Stimulated activated memory B cell treated with anti-CD40 and anti-IgM and Interleukin-4, amounts not matched to agents 10 μg/mL and 1 μg/mL and 100 μg/mL, for 72 hours (primary cell): ENCODE measurements at regions not wholly inside any gene's neighbourhood (a gene's known extent, or its start where the extent isn't known, plus 50 kb on each side); places are given as distances from the start of the nearest gene placed in this dataset.

Experiments
- ATAC-seq: fragments of 150-1000 bp; cut with Tn5 transposase; 2 replicates; pipeline ENCODE4 v1.10.0; 2021
- H3K27ac Mint-ChIP-seq: one replicate; pipeline ENCODE4 v1.8.0; 2022; ENCODE audit warnings: mild to moderate bottlenecking, mixed read lengths
- H3K27me3 Mint-ChIP-seq: one replicate; pipeline ENCODE4 v1.8.0; 2022; ENCODE audit warnings: mixed read lengths
- H3K36me3 Mint-ChIP-seq: one replicate; pipeline ENCODE4 v1.8.0; 2022; ENCODE audit warnings: mixed read lengths
- H3K4me1 Mint-ChIP-seq: one replicate; pipeline ENCODE4 v1.8.0; 2022; ENCODE audit warnings: mixed read lengths
- H3K4me3 Mint-ChIP-seq: one replicate; pipeline ENCODE4 v1.8.0; 2022; ENCODE audit warnings: mild to moderate bottlenecking, moderate library complexity, mixed read lengths
- H3K9me3 Mint-ChIP-seq: one replicate; pipeline ENCODE4 v1.8.0; 2022; ENCODE audit warnings: mixed read lengths

GRCh38 chr4:125365731-125366130, 51.0 kb downstream of the FAT4 start:
- Mint-ChIP-seq H3K36me3 (no peaks in the 10 kb centered on the region), H3K27me3 (no peaks in the 10 kb centered on the region), H3K4me3 (no peak overlapping the region), H3K4me1 (no peaks in the 10 kb centered on the region), H3K9me3 (peaks cover 6% of the 10 kb centered on the region), H3K27ac (no peak overlapping the region)
- no peak for ATAC-seq

GRCh38 chr4:125368146-125368545, 53.4 kb downstream of the FAT4 start:
- H3K36me3 Mint-ChIP-seq = no peaks in the 10 kb centered on the region
- H3K4me1 Mint-ChIP-seq = no peaks in the 10 kb centered on the region
- peaks cover 6% of the 10 kb centered on the region for H3K9me3 Mint-ChIP-seq
- ATAC-seq = no peak
- H3K4me3 Mint-ChIP-seq = no peak overlapping the region
- H3K27me3 Mint-ChIP-seq = no peaks in the 10 kb centered on the region
- no peak overlapping the region for H3K27ac Mint-ChIP-seq

GRCh38 chr4:125368671-125369081, 53.9 kb downstream of the FAT4 start:
- H3K27ac Mint-ChIP-seq = no peak overlapping the region
- no peaks in the 10 kb centered on the region for H3K27me3 Mint-ChIP-seq
- H3K4me1 Mint-ChIP-seq = no peaks in the 10 kb centered on the region
- H3K36me3 Mint-ChIP-seq = no peaks in the 10 kb centered on the region
- H3K9me3 Mint-ChIP-seq = peaks cover 6% of the 10 kb centered on the region
- H3K4me3 Mint-ChIP-seq = no peak overlapping the region
- no peak for ATAC-seq

- no peak overlapping the region for H3K27ac Mint-ChIP-seq
- H3K4me3 Mint-ChIP-seq = no peak overlapping the region
- ATAC-seq = no peak
Observed at GRCh38 chr4:125369098-125369497, 54.3 kb downstream of the FAT4 start.

DNA sequence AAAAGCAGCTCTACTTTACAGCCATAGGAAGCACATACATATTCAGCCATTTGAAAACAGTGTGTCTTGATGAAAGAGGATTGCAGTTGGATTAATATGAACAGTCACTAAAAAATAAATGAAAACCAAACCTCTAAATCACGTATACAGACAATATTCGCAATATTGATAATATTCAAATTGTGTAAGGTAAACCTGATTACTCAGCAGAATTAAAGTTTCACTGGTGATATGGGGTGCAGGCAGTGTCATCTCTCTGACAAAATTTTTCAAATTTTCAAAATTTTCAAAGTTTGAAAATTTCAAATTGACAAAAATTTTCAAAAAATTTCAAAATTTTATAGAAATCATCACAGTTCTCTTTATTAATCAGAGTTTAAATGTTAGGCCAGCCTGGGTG, 55.7 kb downstream of the FAT4 start:
- no peaks in the 10 kb centered on the region for H3K36me3 Mint-ChIP-seq
- H3K4me1 Mint-ChIP-seq = no peaks in the 10 kb centered on the region
- ATAC-seq = no peak
- H3K27me3 Mint-ChIP-seq = no peaks in the 10 kb centered on the region
- no peak overlapping the region for H3K27ac Mint-ChIP-seq
- H3K9me3 Mint-ChIP-seq = no peaks in the 10 kb centered on the region
- H3K4me3 Mint-ChIP-seq = no peak overlapping the region

More at GRCh38 chr4:125369098-125369497, 54.3 kb downstream of the FAT4 start:
- Mint-ChIP-seq H3K4me1 (no peaks in the 10 kb centered on the region), H3K27me3 (no peaks in the 10 kb centered on the region), H3K36me3 (no peaks in the 10 kb centered on the region), H3K9me3 (peaks cover 4% of the 10 kb centered on the region)

DNA sequence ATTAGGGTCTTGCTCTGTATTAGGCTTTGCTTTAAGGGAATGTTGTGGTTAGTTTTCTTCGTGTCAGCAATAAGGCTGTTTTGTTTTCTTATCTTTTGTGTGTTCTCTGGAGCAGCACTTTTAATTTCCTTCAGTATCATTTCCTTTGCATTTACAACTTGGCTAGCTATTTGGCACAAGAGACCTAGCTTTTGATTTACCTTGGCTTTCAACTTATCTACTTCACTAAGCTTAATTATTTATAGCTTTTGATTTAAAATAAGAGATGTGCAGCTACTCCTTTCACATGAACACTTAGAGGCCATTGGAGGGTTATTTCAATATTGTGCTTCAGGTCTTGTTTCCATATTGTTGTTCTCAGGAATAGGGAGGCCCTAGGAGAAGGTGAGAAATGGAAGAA, 68.2 kb downstream of the FAT4 start:
- no peak overlapping the region for H3K4me3 Mint-ChIP-seq
- H3K4me1 Mint-ChIP-seq = no peaks in the 10 kb centered on the region
- H3K9me3 Mint-ChIP-seq = no peaks in the 10 kb centered on the region
- no peak overlapping the region for H3K27ac Mint-ChIP-seq
- no peaks in the 10 kb centered on the region for H3K27me3 Mint-ChIP-seq
- no peak for ATAC-seq
- H3K36me3 Mint-ChIP-seq = no peaks in the 10 kb centered on the region

DNA sequence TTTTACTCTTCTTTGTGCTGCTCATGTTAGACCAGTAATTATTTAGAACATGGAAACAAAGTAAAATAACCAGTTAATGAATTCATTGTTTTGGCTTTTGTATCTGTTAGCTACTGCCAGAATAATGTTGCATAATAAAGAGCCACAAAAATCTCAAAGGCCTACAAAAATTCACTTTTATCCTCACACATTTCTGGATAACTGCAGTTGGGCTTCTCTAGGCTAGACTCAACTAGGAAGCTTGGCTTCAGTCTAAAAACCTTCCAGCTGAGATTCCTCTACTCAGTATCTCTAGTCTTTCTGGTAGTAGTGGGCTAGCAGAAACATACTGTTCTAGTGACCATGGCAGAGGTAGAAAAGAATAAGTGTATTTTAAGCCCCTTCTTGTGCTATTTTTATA, 73.0 kb downstream of the FAT4 start:
- no peaks in the 10 kb centered on the region for H3K36me3 Mint-ChIP-seq
- no peaks in the 10 kb centered on the region for H3K27me3 Mint-ChIP-seq
- H3K4me1 Mint-ChIP-seq = no peaks in the 10 kb centered on the region
- no peak overlapping the region for H3K4me3 Mint-ChIP-seq
- ATAC-seq = no peak
- H3K27ac Mint-ChIP-seq = no peak overlapping the region
- H3K9me3 Mint-ChIP-seq = peaks cover 3% of the 10 kb centered on the region

GRCh38 chr4:125388613-125389012, 73.9 kb downstream of the FAT4 start:
- ATAC-seq = no peak
- Mint-ChIP-seq H3K36me3 (no peaks in the 10 kb centered on the region), H3K4me3 (no peak overlapping the region), H3K9me3 (peaks cover 3% of the 10 kb centered on the region), H3K27ac (no peak overlapping the region), H3K27me3 (no peaks in the 10 kb centered on the region), H3K4me1 (no peaks in the 10 kb centered on the region)

DNA sequence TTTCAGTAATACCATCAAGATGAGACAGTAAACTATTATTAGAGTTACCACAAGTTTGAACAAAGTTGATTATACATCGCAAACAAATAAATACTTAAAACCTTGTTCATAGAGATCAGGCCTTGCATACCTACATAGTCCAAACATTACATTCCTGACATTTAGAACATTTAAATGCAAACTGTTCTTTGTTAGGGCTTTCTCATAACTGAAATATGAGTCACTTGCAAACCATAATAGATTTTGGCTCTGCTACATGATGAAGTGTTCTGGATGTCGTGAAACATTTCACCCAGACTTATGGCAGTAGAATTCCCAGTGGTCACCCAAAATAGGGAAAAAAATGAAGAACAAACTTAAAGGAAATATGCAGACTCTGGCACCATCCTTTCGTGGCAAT, 75.0 kb downstream of the FAT4 start:
- no peaks in the 10 kb centered on the region for H3K4me1 Mint-ChIP-seq
- H3K27ac Mint-ChIP-seq = no peak overlapping the region
- ATAC-seq = no peak
- H3K9me3 Mint-ChIP-seq = peaks cover 3% of the 10 kb centered on the region
- H3K4me3 Mint-ChIP-seq = no peak overlapping the region
- H3K36me3 Mint-ChIP-seq = no peaks in the 10 kb centered on the region
- H3K27me3 Mint-ChIP-seq = no peaks in the 10 kb centered on the region

DNA sequence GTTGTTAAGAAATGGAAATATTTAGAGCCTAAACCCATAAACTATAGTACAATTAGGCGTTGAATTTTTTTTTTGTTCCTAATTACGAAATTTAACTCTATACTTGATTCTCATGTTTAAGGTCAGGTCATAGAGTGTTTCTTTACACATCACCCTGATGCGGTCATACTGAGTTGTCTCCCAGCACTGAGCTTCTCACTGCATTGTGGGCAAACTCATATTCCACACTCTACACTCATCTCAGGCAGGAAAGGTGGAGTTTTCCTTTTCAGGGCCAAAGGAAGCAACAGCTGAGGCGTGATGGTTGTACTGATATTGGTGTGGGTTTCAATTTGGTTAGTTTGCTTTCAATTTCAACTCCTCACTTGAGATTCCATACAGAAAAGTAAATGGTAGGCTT, 75.4 kb downstream of the FAT4 start:
- no peak for ATAC-seq
- Mint-ChIP-seq H3K36me3 (no peaks in the 10 kb centered on the region), H3K4me1 (no peaks in the 10 kb centered on the region), H3K4me3 (no peak overlapping the region), H3K9me3 (peaks cover 3% of the 10 kb centered on the region), H3K27ac (no peak overlapping the region), H3K27me3 (no peaks in the 10 kb centered on the region)

DNA sequence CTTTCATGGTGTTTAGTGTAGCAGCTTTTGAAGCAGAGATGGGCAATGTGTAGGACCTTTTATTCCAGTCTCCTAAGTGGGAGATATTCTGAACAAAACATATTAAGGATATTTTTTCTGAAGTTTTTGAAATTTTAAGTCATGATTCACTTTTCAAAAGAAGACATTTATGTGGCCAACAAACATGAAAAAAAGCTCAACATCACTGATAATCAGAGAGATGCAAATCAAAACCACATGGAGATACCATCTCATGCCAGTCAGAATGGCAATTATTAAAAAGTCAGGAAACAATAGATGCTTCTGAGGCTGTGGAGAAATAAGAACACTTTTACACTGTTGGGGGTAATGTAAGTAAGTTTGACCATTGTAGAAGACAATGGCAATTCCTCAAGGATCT, 76.0 kb downstream of the FAT4 start:
- peaks cover 3% of the 10 kb centered on the region for H3K9me3 Mint-ChIP-seq
- no peak overlapping the region for H3K27ac Mint-ChIP-seq
- no peak overlapping the region for H3K4me3 Mint-ChIP-seq
- H3K36me3 Mint-ChIP-seq = no peaks in the 10 kb centered on the region
- ATAC-seq = no peak
- H3K27me3 Mint-ChIP-seq = no peaks in the 10 kb centered on the region
- H3K4me1 Mint-ChIP-seq = no peaks in the 10 kb centered on the region

DNA sequence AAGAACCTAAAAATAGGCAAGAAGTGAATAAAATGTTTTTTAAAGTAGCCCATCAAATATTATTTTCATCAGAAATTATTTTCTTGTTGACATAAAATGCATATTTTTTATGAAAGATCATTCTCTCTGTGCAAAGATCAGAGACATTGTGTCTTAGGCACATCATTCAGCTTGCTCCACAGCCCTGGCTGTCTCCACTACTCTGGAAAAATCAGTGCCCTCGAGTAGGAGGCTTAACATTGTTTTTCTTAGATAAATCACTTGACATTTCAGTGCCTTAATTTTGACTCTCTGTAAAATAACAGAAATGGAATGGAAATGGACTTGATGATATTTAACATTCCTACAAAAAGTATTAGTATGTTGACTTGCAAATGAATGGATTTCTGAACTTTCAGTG, 77.9 kb downstream of the FAT4 start:
- H3K4me1 Mint-ChIP-seq = no peaks in the 10 kb centered on the region
- H3K27me3 Mint-ChIP-seq = no peaks in the 10 kb centered on the region
- no peak for ATAC-seq
- no peaks in the 10 kb centered on the region for H3K36me3 Mint-ChIP-seq
- H3K9me3 Mint-ChIP-seq = peaks cover 5% of the 10 kb centered on the region
- no peak overlapping the region for H3K4me3 Mint-ChIP-seq
- H3K27ac Mint-ChIP-seq = no peak overlapping the region

DNA sequence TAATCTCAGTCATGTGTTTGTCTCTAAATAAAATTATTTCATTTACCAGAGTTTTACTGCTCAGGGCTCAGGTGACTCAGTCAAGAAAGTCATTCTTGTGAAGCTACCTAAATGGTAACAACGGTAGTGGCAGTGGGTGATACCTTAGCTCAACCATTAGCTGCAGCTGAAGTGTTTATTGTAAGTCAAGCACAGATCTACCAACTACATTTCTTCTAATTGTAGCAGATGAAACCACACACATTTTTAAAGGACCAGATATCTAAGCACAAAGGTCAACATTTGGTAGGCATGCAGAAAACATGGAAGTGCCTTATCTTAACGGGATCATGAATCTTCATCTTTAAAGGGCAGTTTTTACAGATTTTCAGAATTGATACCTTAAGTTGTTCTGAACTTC, 79.1 kb downstream of the FAT4 start:
- no peaks in the 10 kb centered on the region for H3K36me3 Mint-ChIP-seq
- H3K27me3 Mint-ChIP-seq = no peaks in the 10 kb centered on the region
- no peak overlapping the region for H3K4me3 Mint-ChIP-seq
- no peaks in the 10 kb centered on the region for H3K4me1 Mint-ChIP-seq
- peaks cover 5% of the 10 kb centered on the region for H3K9me3 Mint-ChIP-seq
- H3K27ac Mint-ChIP-seq = no peak overlapping the region
- no peak for ATAC-seq

DNA sequence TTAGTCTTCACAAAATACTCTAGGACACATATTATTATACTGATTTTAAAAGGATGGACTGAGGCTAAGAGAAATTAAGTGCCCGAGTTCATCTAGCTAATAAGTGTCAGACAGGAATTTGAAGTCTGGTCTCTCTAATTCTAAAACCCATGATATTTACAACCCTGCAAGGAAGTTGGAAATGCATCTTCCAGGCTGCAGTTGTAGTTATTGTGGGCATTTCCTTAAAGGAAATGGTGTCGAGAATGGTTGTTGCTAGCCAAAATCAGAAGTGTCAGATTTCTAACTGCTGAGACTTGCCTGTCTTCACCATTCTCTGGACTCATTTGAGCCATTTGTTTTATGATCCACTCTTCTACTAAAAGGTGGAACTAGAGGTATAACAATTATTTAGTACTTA, 82.5 kb downstream of the FAT4 start:
- no peaks in the 10 kb centered on the region for H3K4me1 Mint-ChIP-seq
- H3K27me3 Mint-ChIP-seq = no peaks in the 10 kb centered on the region
- ATAC-seq = no peak
- H3K27ac Mint-ChIP-seq = no peak overlapping the region
- peaks cover 3% of the 10 kb centered on the region for H3K9me3 Mint-ChIP-seq
- H3K36me3 Mint-ChIP-seq = no peaks in the 10 kb centered on the region
- no peak overlapping the region for H3K4me3 Mint-ChIP-seq

GRCh38 chr4:125398263-125399002, 83.7 kb downstream of the FAT4 start:
- Mint-ChIP-seq H3K4me3 (no peak overlapping the region), H3K9me3 (peaks cover 6% of the 10 kb centered on the region), H3K27me3 (no peaks in the 10 kb centered on the region), H3K27ac (no peak overlapping the region), H3K4me1 (no peaks in the 10 kb centered on the region), H3K36me3 (no peaks in the 10 kb centered on the region)
- ATAC-seq = no peak

GRCh38 chr4:125400756-125401155, 86.0 kb downstream of the FAT4 start:
- H3K27ac Mint-ChIP-seq = no peak overlapping the region
- ATAC-seq = no peak
- peaks cover 8% of the 10 kb centered on the region for H3K9me3 Mint-ChIP-seq
- H3K27me3 Mint-ChIP-seq = no peaks in the 10 kb centered on the region
- no peaks in the 10 kb centered on the region for H3K36me3 Mint-ChIP-seq
- no peak overlapping the region for H3K4me3 Mint-ChIP-seq
- H3K4me1 Mint-ChIP-seq = no peaks in the 10 kb centered on the region

- H3K4me3 Mint-ChIP-seq = no peak overlapping the region
- H3K27ac Mint-ChIP-seq = no peak overlapping the region
- no peaks in the 10 kb centered on the region for H3K36me3 Mint-ChIP-seq
- H3K4me1 Mint-ChIP-seq = no peaks in the 10 kb centered on the region
- H3K27me3 Mint-ChIP-seq = no peaks in the 10 kb centered on the region
- H3K9me3 Mint-ChIP-seq = peaks cover 5% of the 10 kb centered on the region
- ATAC-seq = no peak
Observed at GRCh38 chr4:125401784-125402183, 87.0 kb downstream of the FAT4 start.
